Fibroblast of the conjunctiva (primary cell): ENCODE measurements at regions not wholly inside any gene's neighbourhood (a gene's known extent, or its start where the extent isn't known, plus 50 kb on each side); places are given as distances from the start of the nearest gene placed in this dataset.
A peak's percentile ranks its signal among the peaks of the same experiment; 100 is the strongest.
"Not testable (repeated sequence)": the region's sequence is repeated elsewhere in the genome, so short reads cannot be mapped to it uniquely, and the experiment has no call there.

ENCODE experiments used
- DNase-seq: peaks from one replicate; pipeline ENCODE4 v3.0.0-alpha.2; 2010; ENCODE audit warnings: low read depth

DNA sequence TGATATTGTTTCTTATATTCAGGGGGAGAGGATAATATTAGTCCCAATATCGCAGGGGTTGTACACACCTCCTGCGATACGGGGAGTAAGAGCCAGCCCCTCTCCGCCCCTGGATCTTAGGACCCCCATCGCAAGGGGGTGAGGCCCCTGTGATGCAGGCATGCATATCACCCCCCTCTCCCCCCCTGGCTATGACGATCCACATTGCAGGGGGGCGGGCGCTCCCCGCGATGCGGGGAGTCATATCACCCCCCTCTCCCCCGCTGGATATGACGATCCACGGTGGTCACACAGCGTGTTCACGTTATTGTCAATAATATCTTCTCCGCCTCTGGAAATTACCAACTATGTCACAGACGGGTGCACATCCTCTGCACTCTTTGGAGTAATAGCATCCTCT, 420.7 kb downstream of the DIRAS2 start:
- DNase-seq = not testable (repeated sequence)

DNA sequence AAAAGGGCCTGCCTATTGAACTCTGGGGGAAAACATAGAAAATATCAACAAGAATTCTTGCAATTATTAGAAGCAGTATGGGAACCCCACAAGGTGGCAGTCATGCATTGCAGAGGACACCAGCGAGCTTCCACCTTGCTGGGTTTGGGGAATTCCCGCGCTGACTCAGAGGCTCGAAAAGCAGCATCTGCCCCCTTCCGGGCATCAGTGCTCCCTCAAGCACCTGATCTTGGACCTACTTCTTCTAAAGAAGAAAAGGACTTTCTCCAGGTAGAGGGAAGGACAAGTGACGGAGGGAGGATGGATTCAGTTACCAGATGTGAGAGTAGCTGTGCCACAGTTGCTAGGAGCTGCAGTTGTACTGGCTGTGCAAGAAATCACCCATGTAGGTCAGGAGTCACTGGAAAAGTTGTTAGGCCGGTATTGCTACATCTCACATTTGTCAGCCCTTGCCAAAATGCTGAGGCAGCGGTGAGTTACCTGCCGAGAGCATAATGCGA, 415.7 kb downstream of the DIRAS2 start:
- DNase-seq = peak; percentile 16

- not testable (repeated sequence) for DNase-seq
Observed at GRCh38 chr9:90233081-90233480, 409.5 kb downstream of the DIRAS2 start.

- no peak for DNase-seq
Observed at GRCh38 chr9:90240541-90240940, 402.1 kb downstream of the DIRAS2 start.

- no peak for DNase-seq
Observed at GRCh38 chr9:90245661-90246060, 397.0 kb downstream of the DIRAS2 start.

DNA sequence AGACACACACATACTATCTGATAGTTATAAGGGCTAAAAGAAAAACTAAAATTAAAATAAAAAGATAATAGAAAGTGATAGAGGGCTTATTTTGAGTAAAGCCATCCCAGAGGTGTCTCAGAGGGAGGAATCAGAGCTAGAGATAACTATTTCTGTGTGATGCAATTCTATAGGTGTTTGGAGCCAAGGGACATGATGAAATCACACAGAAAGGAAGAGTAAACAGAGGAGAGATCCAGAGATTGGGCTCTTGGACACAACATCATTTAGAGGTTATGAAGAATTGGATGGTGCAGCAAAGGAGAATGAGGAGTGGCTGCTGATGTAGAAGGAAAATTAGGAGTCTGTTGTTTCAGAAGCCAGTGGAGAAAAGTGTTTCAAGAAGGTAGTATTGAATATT, 393.5 kb downstream of the DIRAS2 start:
- DNase-seq = no peak

DNA sequence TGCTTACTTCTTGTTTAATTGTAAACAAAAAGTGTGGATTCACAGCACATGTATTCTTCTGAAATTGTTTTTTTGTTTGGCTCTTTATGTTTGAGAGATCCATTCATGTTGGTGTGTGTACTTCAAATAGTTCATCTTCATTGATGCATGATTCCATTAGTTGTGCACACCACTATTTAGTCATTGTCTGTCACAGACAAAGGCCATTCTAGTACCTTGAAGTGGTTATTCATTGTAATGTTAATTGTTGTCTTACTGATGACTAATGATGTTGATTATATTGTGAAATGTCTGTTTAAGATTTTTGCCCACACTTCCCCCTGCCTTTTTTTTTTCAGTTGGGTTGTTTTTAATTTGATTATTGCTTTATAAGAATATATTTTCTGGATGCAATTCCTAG, 391.3 kb downstream of the DIRAS2 start:
- DNase-seq = no peak

GRCh38 chr9:90256345-90256744, 386.3 kb downstream of the DIRAS2 start:
- DNase-seq = no peak

GRCh38 chr9:90259311-90260246, 383.0 kb downstream of the DIRAS2 start:
- no peak for DNase-seq

- DNase-seq = no peak
Observed at GRCh38 chr9:90261698-90262097, 380.9 kb downstream of the DIRAS2 start.

- DNase-seq = no peak
Observed at GRCh38 chr9:90268613-90269012, 374.0 kb downstream of the DIRAS2 start.

GRCh38 chr9:90271707-90272106, 370.9 kb downstream of the DIRAS2 start:
- no peak for DNase-seq

DNA sequence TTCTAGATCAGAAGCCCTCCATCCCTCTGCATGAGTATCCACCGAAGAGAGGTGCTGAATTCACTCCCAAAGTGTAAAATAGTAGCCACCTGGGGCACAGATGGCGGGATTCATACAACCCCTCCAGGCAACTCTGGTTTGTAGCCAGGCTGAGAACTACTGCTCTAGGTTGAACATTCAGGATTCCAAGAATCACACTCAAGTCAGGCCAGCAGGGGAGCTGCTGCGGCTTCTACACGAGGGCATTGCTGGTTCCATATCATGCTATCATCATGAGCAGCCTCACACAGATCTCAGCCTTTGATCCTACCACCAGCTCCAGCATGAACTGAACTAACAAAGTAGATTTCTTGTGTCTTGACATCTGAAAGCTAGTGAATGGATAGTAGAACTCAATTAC, 367.9 kb downstream of the DIRAS2 start:
- DNase-seq = no peak

DNA sequence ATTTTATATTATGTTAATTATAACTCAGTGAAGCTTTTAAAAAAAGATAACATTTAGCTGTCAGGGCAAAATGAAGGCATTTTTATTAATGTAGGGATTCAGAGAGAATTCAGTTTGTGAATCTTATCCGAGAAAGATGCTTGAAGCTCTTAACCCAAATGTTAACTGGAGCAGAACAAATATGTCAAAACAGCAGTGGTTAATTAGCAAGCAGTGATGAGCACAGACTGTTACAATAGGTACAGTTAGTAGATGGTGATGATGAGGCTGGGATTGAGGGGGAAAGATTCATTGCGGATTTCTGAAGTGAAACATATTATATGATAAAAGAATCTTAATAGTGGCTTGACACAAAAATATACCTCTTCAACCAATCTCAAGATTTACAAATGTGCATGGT, 356.7 kb downstream of the DIRAS2 start:
- DNase-seq = no peak

DNA sequence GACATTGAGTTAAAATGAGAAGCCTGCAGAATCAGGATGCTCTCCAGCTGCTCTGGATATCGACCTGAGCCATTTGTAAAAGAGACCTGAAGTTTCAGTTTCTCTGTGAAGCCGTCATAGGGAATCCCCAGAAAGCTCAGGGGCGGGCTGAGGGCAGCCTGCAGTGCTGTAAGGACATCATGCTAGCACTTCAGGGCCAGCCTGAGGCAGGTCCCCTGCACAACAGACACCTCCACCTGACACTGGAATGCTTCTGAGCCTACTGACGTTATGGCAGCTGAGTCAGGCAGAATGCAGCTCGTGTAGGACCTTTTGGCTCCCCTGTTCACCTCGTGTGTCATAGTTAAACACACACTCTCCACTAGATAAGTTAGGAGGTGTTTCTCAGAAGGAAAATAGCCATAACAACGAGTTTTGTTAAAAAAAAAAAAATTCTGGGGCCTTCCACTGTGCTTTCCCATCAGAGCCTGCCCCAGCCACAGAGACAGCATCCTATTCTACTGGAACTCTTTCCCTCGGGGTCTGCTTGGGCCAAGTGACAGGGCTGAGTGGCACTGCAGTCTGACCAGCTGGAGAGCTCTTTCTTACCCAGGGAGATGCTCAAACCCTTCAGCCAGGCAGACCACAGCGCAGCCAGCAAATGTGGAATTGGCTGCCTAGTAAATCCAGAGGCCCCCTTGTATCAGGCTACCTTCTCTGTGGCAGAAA, 354.9 kb downstream of the DIRAS2 start:
- DNase-seq = no peak

- DNase-seq = no peak
Observed at GRCh38 chr9:90288275-90288639, 354.4 kb downstream of the DIRAS2 start.

- DNase-seq = no peak
Observed at GRCh38 chr9:90290716-90291485, 351.7 kb downstream of the DIRAS2 start.

GRCh38 chr9:90296539-90296938, 346.1 kb downstream of the DIRAS2 start:
- no peak for DNase-seq

- DNase-seq = no peak
Observed at GRCh38 chr9:90299968-90300367, 342.7 kb downstream of the DIRAS2 start.

DNA sequence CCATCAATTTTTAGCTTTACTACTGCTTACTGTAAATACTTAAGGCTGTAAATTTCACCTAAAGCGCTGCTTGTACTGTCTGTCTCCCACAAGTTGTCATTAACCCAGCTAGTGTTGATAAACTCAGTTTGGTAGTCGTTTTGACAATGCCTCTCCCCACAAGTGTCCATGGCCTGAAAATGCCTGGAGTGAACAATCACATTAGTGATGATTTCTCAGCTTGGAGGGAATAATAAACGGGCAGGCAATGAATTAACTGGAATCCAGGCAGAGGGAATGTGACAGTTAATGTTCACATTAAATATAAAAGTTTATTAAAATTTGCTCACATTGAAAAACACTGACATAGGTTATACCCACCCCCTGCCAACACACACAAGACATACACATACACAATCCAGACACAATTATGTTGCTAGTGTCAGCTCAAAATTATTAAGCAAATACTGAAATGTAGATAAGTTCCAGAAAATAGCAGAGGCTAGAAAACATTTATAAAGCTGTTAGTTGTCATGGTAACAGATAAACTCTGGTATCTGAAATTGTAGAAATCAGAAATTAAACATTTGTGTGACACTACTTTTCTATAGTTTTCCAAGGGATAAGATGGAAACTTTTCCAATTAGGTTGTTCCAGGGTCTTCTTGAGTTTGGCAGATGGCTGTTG, 341.9 kb downstream of the DIRAS2 start:
- DNase-seq = no peak

GRCh38 chr9:90301277-90301653, 341.4 kb downstream of the DIRAS2 start:
- peak; percentile 89 for DNase-seq

DNA sequence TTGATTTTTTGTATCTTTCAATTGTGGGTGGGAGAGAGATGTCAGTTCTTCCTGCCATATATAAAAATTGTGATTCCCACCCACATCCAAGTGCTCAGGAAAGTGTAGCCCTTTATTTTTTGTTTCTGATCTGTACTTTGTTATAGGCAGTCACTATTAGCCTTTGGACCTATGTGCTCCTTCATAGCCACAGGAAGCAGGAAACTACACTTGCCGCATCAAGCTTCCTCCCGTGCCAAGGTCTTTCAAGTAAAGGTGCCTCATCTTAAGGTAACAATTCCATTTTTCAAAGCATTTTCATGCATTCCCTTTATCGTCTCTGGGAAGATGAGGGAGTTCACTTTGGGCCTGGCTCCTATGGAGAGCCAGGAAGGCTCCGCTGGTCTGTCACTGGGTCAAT, 339.0 kb downstream of the DIRAS2 start:
- no peak for DNase-seq
